ENCODE measurements at regions not wholly inside any gene's neighbourhood (a gene's known extent, or its start where the extent isn't known, plus 50 kb on each side); places are given as distances from the start of the nearest gene placed in this dataset.
A peak's percentile ranks its signal among the peaks of the same experiment; 100 is the strongest.

DNA sequence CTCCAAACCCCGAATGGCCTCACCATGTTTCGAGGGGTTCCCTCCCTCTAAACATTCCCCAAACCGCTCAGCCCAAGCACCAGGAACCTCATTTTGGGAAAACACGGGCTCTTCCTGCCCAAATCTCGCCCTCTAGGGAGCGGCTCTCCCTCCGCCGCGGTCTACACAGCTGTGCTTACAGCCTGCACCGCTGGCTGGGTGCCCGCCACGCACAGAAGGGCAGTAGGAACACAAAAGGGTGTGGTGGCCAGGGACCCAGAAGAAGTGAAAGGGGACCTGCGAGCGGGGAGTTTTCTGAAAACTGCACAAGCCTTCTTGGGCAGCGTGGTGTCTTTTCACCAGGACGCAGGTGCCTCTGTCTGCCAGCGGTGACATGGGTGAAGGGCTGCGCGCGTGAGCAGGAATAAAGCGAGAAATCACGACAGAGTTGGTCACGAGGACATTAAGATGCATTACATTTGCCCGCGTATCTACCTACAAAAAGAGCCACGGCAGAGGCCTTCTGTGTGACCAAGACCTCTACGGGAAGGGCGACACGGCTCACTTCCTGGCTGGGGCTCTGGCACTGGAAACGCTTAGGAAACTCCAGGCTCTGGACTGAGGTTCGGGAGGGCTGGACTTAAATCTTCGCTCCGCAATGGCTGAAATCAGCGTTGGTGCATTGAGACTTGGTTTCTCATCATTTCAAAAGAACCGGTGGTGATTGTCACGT is 171.7 kb downstream of the LSM5 start:
- H3K79me2 ChIP-seq (ENCODE audit: control insufficient read depth, insufficient read depth, low read length): no peaks in the 10 kb centered on the region
- no peak for TF ChIP-seq EZH2 (IDR thresholded peaks at IDR 0.05; ENCODE audit: low read length)
- TF ChIP-seq, protein P1, sequence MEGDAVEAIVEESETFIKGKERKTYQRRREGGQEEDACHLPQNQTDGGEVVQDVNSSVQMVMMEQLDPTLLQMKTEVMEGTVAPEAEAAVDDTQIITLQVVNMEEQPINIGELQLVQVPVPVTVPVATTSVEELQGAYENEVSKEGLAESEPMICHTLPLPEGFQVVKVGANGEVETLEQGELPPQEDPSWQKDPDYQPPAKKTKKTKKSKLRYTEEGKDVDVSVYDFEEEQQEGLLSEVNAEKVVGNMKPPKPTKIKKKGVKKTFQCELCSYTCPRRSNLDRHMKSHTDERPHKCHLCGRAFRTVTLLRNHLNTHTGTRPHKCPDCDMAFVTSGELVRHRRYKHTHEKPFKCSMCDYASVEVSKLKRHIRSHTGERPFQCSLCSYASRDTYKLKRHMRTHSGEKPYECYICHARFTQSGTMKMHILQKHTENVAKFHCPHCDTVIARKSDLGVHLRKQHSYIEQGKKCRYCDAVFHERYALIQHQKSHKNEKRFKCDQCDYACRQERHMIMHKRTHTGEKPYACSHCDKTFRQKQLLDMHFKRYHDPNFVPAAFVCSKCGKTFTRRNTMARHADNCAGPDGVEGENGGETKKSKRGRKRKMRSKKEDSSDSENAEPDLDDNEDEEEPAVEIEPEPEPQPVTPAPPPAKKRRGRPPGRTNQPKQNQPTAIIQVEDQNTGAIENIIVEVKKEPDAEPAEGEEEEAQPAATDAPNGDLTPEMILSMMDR (optimal IDR thresholded peaks at IDR 0.05 in 1 of 3, IDR thresholded peaks at IDR 0.05 in 1 of 3, conservative IDR thresholded peaks at IDR 0.05 in 1 of 3; ENCODE audit: extremely low read depth in 1 of 3, insufficient read depth in 2 of 3, low read length in 3 of 3): no peak
- no peaks in the 10 kb centered on the region for H3K4me1 ChIP-seq (ENCODE audit: control insufficient read depth, extremely low read depth, insufficient read depth, low read length)
- DNase-seq (ENCODE audit: low read depth, low spot score): no peak
- no peaks in the 10 kb centered on the region for H4K20me1 ChIP-seq (ENCODE audit: control insufficient read depth, extremely low read depth, insufficient read depth, low read length)
- H3K4me2 ChIP-seq (ENCODE audit: control insufficient read depth, extremely low read depth, insufficient read depth, low read depth, low read length): peak overlapping the region; percentile 25
- H3K27ac ChIP-seq (ENCODE audit: control insufficient read depth, insufficient read depth, low read length): no peak overlapping the region
- H3K9me3 ChIP-seq (ENCODE audit: control insufficient read depth, low read depth, low read length): no peaks in the 10 kb centered on the region
- H3K9me1 ChIP-seq (ENCODE audit: control insufficient read depth, extremely low read depth, insufficient read depth, low read length): no peaks in the 10 kb centered on the region
- no peak for FAIRE-seq
- H3K4me3 ChIP-seq (ENCODE audit: control insufficient read depth in 2 of 3, extremely low read depth in 1 of 3, insufficient read depth in 2 of 3, low read depth in 1 of 3, low read length in 3 of 3): no peak overlapping the region
- peaks cover 9% of the 10 kb centered on the region for H3K27me3 ChIP-seq (ENCODE audit: control insufficient read depth, extremely low read depth, insufficient read depth, low read length)
- no peak overlapping the region for H3K9ac ChIP-seq (ENCODE audit: control insufficient read depth, extremely low read depth, insufficient read depth, low read length)
- dilution Hi-C loops (cut with MboI; ENCODE audit: extremely low pct_ligation_motif_present, low sequenced_read_pairs): no loop called here
- no peak overlapping the region for H2AFZ ChIP-seq (ENCODE audit: control insufficient read depth, low read length)
- no peaks in the 10 kb centered on the region for H3K36me3 ChIP-seq (ENCODE audit: control insufficient read depth in 2 of 2, extremely low read depth in 1 of 2, insufficient read depth in 2 of 2, low read length in 2 of 2)

DNA sequence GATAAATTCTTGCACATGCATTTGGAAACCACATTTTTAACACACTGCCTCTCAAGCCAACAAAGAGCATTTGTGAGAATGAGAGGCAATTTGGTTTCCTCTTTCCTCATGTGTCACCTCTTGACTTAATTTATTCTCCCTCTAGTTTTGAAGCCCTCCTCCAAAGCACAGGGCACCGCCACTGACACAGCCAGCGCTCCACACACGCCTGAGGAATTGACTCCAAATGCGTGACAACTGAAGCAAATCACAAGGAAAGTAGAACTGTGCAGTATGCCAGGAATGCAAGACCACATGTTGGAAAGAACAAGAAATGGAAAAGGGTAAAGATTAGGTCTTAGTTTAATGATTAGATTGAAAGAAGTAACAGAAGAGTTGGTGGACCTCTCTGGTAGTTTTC is 173.3 kb downstream of the LSM5 start:
- no peaks in the 10 kb centered on the region for H3K4me1 ChIP-seq (ENCODE audit: control insufficient read depth, extremely low read depth, insufficient read depth, low read length)
- no peaks in the 10 kb centered on the region for H4K20me1 ChIP-seq (ENCODE audit: control insufficient read depth, extremely low read depth, insufficient read depth, low read length)
- no peaks in the 10 kb centered on the region for H3K36me3 ChIP-seq (ENCODE audit: control insufficient read depth in 2 of 2, extremely low read depth in 1 of 2, insufficient read depth in 2 of 2, low read length in 2 of 2)
- H3K79me2 ChIP-seq (ENCODE audit: control insufficient read depth, insufficient read depth, low read length): no peaks in the 10 kb centered on the region
- no peaks in the 10 kb centered on the region for H3K9me1 ChIP-seq (ENCODE audit: control insufficient read depth, extremely low read depth, insufficient read depth, low read length)
- no peak overlapping the region for H3K27ac ChIP-seq (ENCODE audit: control insufficient read depth, insufficient read depth, low read length)
- DNase-seq (ENCODE audit: low read depth, low spot score) (no peak), FAIRE-seq (no peak)
- H3K9me3 ChIP-seq (ENCODE audit: control insufficient read depth, low read depth, low read length): no peaks in the 10 kb centered on the region
- H3K27me3 ChIP-seq (ENCODE audit: control insufficient read depth, extremely low read depth, insufficient read depth, low read length): peaks cover 9% of the 10 kb centered on the region
- H3K9ac ChIP-seq (ENCODE audit: control insufficient read depth, extremely low read depth, insufficient read depth, low read length): no peak overlapping the region
- TF ChIP-seq, protein P1 (optimal IDR thresholded peaks at IDR 0.05 in 1 of 3, IDR thresholded peaks at IDR 0.05 in 1 of 3, conservative IDR thresholded peaks at IDR 0.05 in 1 of 3; ENCODE audit: extremely low read depth in 1 of 3, insufficient read depth in 2 of 3, low read length in 3 of 3): no peak
- no peak for TF ChIP-seq EZH2 (IDR thresholded peaks at IDR 0.05; ENCODE audit: low read length)
- H2AFZ ChIP-seq (ENCODE audit: control insufficient read depth, low read length): no peak overlapping the region
- dilution Hi-C loops (cut with MboI; ENCODE audit: extremely low pct_ligation_motif_present, low sequenced_read_pairs): no loop called here
- no peak overlapping the region for H3K4me3 ChIP-seq (ENCODE audit: control insufficient read depth in 2 of 3, extremely low read depth in 1 of 3, insufficient read depth in 2 of 3, low read depth in 1 of 3, low read length in 3 of 3)
- H3K4me2 ChIP-seq (ENCODE audit: control insufficient read depth, extremely low read depth, insufficient read depth, low read depth, low read length): no peak overlapping the region
